ENCODE measurements at regions not wholly inside any gene's neighbourhood (a gene's known extent, or its start where the extent isn't known, plus 50 kb on each side); places are given as distances from the start of the nearest gene placed in this dataset.

GRCh38 chr1:244207935-244208244 lies 156.8 kb downstream of the ZBTB18 start:
- TF ChIP-seq POLR2A (IDR thresholded peaks at IDR 0.05; ENCODE audit: low read length) (no peak), GATA1 (IDR thresholded peaks at IDR 0.05; ENCODE audit: low read depth, low read length) (no peak)

Measured in erythroblast (primary cell).